EH (cell line): ENCODE measurements at regions not wholly inside any gene's neighbourhood (a gene's known extent, or its start where the extent isn't known, plus 50 kb on each side); places are given as distances from the start of the nearest gene placed in this dataset.

ENCODE experiments used
- DNase-seq: peaks from one replicate; pipeline ENCODE4 v3.0.0-alpha.2; 2015; ENCODE audit warnings: low read depth

GRCh38 chr22:20637750-20638506 lies 130.5 kb downstream of the MED15 start:
- no peak for DNase-seq

- no peak for DNase-seq
Observed at GRCh38 chr22:20638507-20638870, 131.1 kb downstream of the MED15 start.

GRCh38 chr22:20639343-20639742 lies 131.9 kb downstream of the MED15 start:
- DNase-seq: no peak

GRCh38 chr22:20639750-20640149 lies 132.3 kb downstream of the MED15 start:
- no peak for DNase-seq

GRCh38 chr22:20641198-20641892 lies 132.6 kb upstream of the SERPIND1 start:
- no peak for DNase-seq

- DNase-seq: no peak
Observed at GRCh38 chr22:20641919-20642579, 131.9 kb upstream of the SERPIND1 start.

GRCh38 chr22:20642668-20643179 lies 131.2 kb upstream of the SERPIND1 start:
- DNase-seq: no peak

- DNase-seq: no peak
Observed at GRCh38 chr22:20644071-20644642, 129.8 kb upstream of the SERPIND1 start.

GRCh38 chr22:20645954-20646353 lies 128.0 kb upstream of the SERPIND1 start:
- no peak for DNase-seq

GRCh38 chr22:20646415-20646814 lies 127.5 kb upstream of the SERPIND1 start:
- DNase-seq: no peak

- no peak for DNase-seq
Observed at GRCh38 chr22:20646906-20647305, 127.0 kb upstream of the SERPIND1 start.

- DNase-seq: no peak
Observed at GRCh38 chr22:20647586-20648305, 126.2 kb upstream of the SERPIND1 start.

- no peak for DNase-seq
Observed at GRCh38 chr22:20648306-20648903, 125.5 kb upstream of the SERPIND1 start.

GRCh38 chr22:20650294-20651207 lies 123.4 kb upstream of the SERPIND1 start:
- DNase-seq: no peak

- no peak for DNase-seq
Observed at GRCh38 chr22:20651286-20651685, 122.6 kb upstream of the SERPIND1 start.

- DNase-seq: no peak
Observed at GRCh38 chr22:20652130-20652529, 121.8 kb upstream of the SERPIND1 start.

- DNase-seq: no peak
Observed at GRCh38 chr22:20652582-20652981, 121.3 kb upstream of the SERPIND1 start.

- DNase-seq: no peak
Observed at GRCh38 chr22:20653012-20653794, 120.7 kb upstream of the SERPIND1 start.

- no peak for DNase-seq
Observed at GRCh38 chr22:20653795-20654342, 120.0 kb upstream of the SERPIND1 start.
